CD14-positive monocyte (primary cell): ENCODE measurements at regions not wholly inside any gene's neighbourhood (a gene's known extent, or its start where the extent isn't known, plus 50 kb on each side); places are given as distances from the start of the nearest gene placed in this dataset.

Experiments used
- DNase-seq, 3 donors: peaks; one replicate each; pipeline ENCODE4 v3.0.0-alpha.2; 2011 to 2022
- H2AFZ ChIP-seq: 2 replicates; pipeline ENCODE4 v1.6.0; 2012; ENCODE audit warnings: mild to moderate bottlenecking, low read depth, low read length, inconsistent platforms; ENCODE audit not compliant: insufficient read depth, poor library complexity, severe bottlenecking
- H3K27ac ChIP-seq, 2 donors: 1 replicate in 1 of 2; 2 replicates in 1 of 2; pipeline ENCODE4 v1.5.1; 2012 to 2013; ENCODE audit warnings: low read length in 2 of 2, control low read depth in 1 of 2, inconsistent platforms in 1 of 2, low read depth in 1 of 2, mild to moderate bottlenecking in 1 of 2
- H3K27me3 ChIP-seq, 2 donors: one replicate each; pipeline versions ENCODE4 v1.6.0 to v1.6.1; 2011 to 2013; ENCODE audit warnings: low read length in 2 of 2; ENCODE audit not compliant: control insufficient read depth in 2 of 2, insufficient read depth in 2 of 2
- H3K36me3 ChIP-seq, 2 donors: replicated peaks in 1 of 2; 1 replicate in 1 of 2; 2 replicates in 1 of 2; pipeline versions ENCODE4 v1.5.1 to v1.6.1; 2012 to 2013; ENCODE audit warnings: low read length in 2 of 2, control low read depth in 1 of 2, inconsistent platforms in 1 of 2, mild to moderate bottlenecking in 1 of 2; ENCODE audit not compliant: insufficient read depth in 2 of 2, control insufficient read depth in 1 of 2
- H3K4me1 ChIP-seq, 2 donors: 1 replicate in 1 of 2; 2 replicates in 1 of 2; pipeline versions ENCODE4 v1.5.1 to v1.6.1; 2012 to 2013; ENCODE audit warnings: low read length in 2 of 2, control low read depth in 1 of 2, inconsistent platforms in 1 of 2, mild to moderate bottlenecking in 1 of 2, moderate library complexity in 1 of 2; ENCODE audit not compliant: insufficient read depth in 2 of 2, control insufficient read depth in 1 of 2
- H3K4me2 ChIP-seq: replicated peaks from 2 replicates; pipeline ENCODE3; 2012; ENCODE audit warnings: low read length, moderate library complexity, mild to moderate bottlenecking; ENCODE audit not compliant: poor library complexity, severe bottlenecking; ENCODE audit errors: extremely low read depth
- H3K4me3 ChIP-seq, 3 experiments: fragments of 200-600 bp in 1 of 3; sonication (generic) in 1 of 3; replicated peaks in 1 of 3; 1 replicate in 2 of 3; 2 replicates in 1 of 3; pipeline ENCODE4 v1.5.1; 2011 to 2013; ENCODE audit warnings: low read length in 3 of 3, mild to moderate bottlenecking in 3 of 3, control low read depth in 2 of 3, low read depth in 2 of 3, inconsistent platforms in 1 of 3, moderate library complexity in 1 of 3
- H3K79me2 ChIP-seq: 2 replicates; pipeline ENCODE4 v1.6.0; 2012; ENCODE audit warnings: mild to moderate bottlenecking, control low read depth, inconsistent platforms, low read length, moderate library complexity; ENCODE audit not compliant: insufficient read depth
- H3K9ac ChIP-seq: 2 replicates; pipeline ENCODE4 v1.6.0; 2017; ENCODE audit warnings: low read length, mild to moderate bottlenecking; ENCODE audit not compliant: insufficient read depth, poor library complexity, severe bottlenecking
- H3K9me3 ChIP-seq, 2 donors: replicated peaks in 1 of 2; 1 replicate in 1 of 2; 2 replicates in 1 of 2; pipeline versions ENCODE4 v1.5.1 to v1.6.1; 2012 to 2013; ENCODE audit warnings: low read length in 2 of 2, control low read depth in 1 of 2; ENCODE audit not compliant: control insufficient read depth in 1 of 2, insufficient read depth in 1 of 2
- H4K20me1 ChIP-seq: 2 replicates; pipeline ENCODE4 v1.6.0; 2012; ENCODE audit warnings: mild to moderate bottlenecking, low read length, control low read depth, moderate library complexity; ENCODE audit not compliant: insufficient read depth
- H3K27ac Mint-ChIP-seq, 7 donors: one replicate each; pipeline ENCODE4 v1.8.0; 2020; ENCODE audit warnings: mild to moderate bottlenecking in 7 of 7, mixed read lengths in 7 of 7, moderate library complexity in 6 of 7, inconsistent platforms in 2 of 7
- H3K27me3 Mint-ChIP-seq, 3 donors: one replicate each; pipeline ENCODE4 v1.8.0; 2021 to 2022; ENCODE audit warnings: low read depth in 3 of 3, mild to moderate bottlenecking in 3 of 3, mixed read lengths in 3 of 3, moderate library complexity in 3 of 3, inconsistent platforms in 1 of 3
- H3K36me3 Mint-ChIP-seq, 2 donors: one replicate each; pipeline ENCODE4 v1.8.0; 2020; ENCODE audit warnings: mixed read lengths in 2 of 2, inconsistent platforms in 1 of 2, mild to moderate bottlenecking in 1 of 2
- H3K4me1 Mint-ChIP-seq: one replicate; pipeline ENCODE4 v1.8.0; 2020; ENCODE audit warnings: mild to moderate bottlenecking, mixed read lengths
- H3K4me3 Mint-ChIP-seq, 2 donors: one replicate each; pipeline ENCODE4 v1.8.0; 2020; ENCODE audit warnings: mild to moderate bottlenecking in 2 of 2, mixed read lengths in 2 of 2, moderate library complexity in 1 of 2
- H3K9me3 Mint-ChIP-seq, 7 donors: one replicate each; pipeline ENCODE4 v1.8.0; 2020 to 2022; ENCODE audit warnings: mixed read lengths in 7 of 7, mild to moderate bottlenecking in 6 of 7, moderate library complexity in 6 of 7, inconsistent platforms in 2 of 7
- CTCF ChIP-seq: fragments of 200-600 bp; IDR thresholded peaks from one replicate; pipeline ENCODE4 v1.8.0; 2022; ENCODE audit warnings: antibody characterized with exemption, mild to moderate bottlenecking
- WGBS: methylation state at CpG from one replicate; pipeline ENCODE4 v1.1.5; 2013; ENCODE audit warnings: missing lambda C conversion rate; ENCODE audit not compliant: insufficient coverage; 5-methylcytosine and 5-hydroxymethylcytosine counted together
- intact Hi-C, 2 donors: fragments of 100-400 bp; cut with micrococcal nuclease; formaldehyde crosslinking; loops; one replicate each; pipeline versions ENCODE4 v1.15.0 to v1.15.1; 2023

GRCh38 chr16:65757064-65757463 is 609.4 kb upstream of the CDH5 start:
- no peak for TF ChIP-seq CTCF
- H3K27me3 ChIP-seq, result no peaks in the 10 kb centered on the region
- intact Hi-C loops, result no loop called here
- no peak overlapping the region for H3K27ac ChIP-seq
- H3K79me2 ChIP-seq, result no peaks in the 10 kb centered on the region
- no peak overlapping the region for H3K4me2 ChIP-seq
- H3K36me3 ChIP-seq, result no peaks in the 10 kb centered on the region
- no peaks in the 10 kb centered on the region for H4K20me1 ChIP-seq
- H3K4me1 ChIP-seq, result no peaks in the 10 kb centered on the region
- H3K36me3 Mint-ChIP-seq, result no peaks in the 10 kb centered on the region
- no peak for DNase-seq
- H3K4me1 Mint-ChIP-seq, result no peaks in the 10 kb centered on the region
- no peak overlapping the region for H3K27ac Mint-ChIP-seq
- H3K4me3 ChIP-seq, result no peak overlapping the region
- H3K9me3 ChIP-seq, result no peaks in the 10 kb centered on the region
- peaks cover 0 to 2% (median 0%) of the 10 kb centered on the region in 7 donors for H3K9me3 Mint-ChIP-seq
- H3K27me3 Mint-ChIP-seq, result peaks cover 0 to 5% (median 4%) of the 10 kb centered on the region in 3 donors
- H2AFZ ChIP-seq, result no peak overlapping the region
- WGBS, result 82% methylated on average over 4 of the region's 4 CpGs
- H3K9ac ChIP-seq, result no peak overlapping the region
- no peak overlapping the region for H3K4me3 Mint-ChIP-seq

GRCh38 chr16:65756163-65756562 is 610.3 kb upstream of the CDH5 start:
- no peaks in the 10 kb centered on the region for H4K20me1 ChIP-seq
- H3K9ac ChIP-seq, result no peak overlapping the region
- no peak for DNase-seq
- no peaks in the 10 kb centered on the region for H3K9me3 ChIP-seq
- no peaks in the 10 kb centered on the region for H3K36me3 Mint-ChIP-seq
- H3K27me3 ChIP-seq, result no peaks in the 10 kb centered on the region
- no peak overlapping the region for H3K4me3 ChIP-seq
- H3K9me3 Mint-ChIP-seq, result peaks cover 0 to 2% (median 0%) of the 10 kb centered on the region in 7 donors
- H3K27ac Mint-ChIP-seq, result no peak overlapping the region
- H3K79me2 ChIP-seq, result no peaks in the 10 kb centered on the region
- H2AFZ ChIP-seq, result no peak overlapping the region
- H3K4me1 Mint-ChIP-seq, result no peaks in the 10 kb centered on the region
- no peak for TF ChIP-seq CTCF
- H3K4me1 ChIP-seq, result no peaks in the 10 kb centered on the region
- H3K27ac ChIP-seq, result no peak overlapping the region
- no peak overlapping the region for H3K4me3 Mint-ChIP-seq
- intact Hi-C loops, result no loop called here
- WGBS, result 90% methylated on average over 2 of the region's 4 CpGs
- no peaks in the 10 kb centered on the region for H3K36me3 ChIP-seq
- peaks cover 1 to 6% (median 5%) of the 10 kb centered on the region in 3 donors for H3K27me3 Mint-ChIP-seq
- no peak overlapping the region for H3K4me2 ChIP-seq
